ENCODE measurements at regions not wholly inside any gene's neighbourhood (a gene's known extent, or its start where the extent isn't known, plus 50 kb on each side); places are given as distances from the start of the nearest gene placed in this dataset.

GRCh38 chr3:55341502-55342031, 145.5 kb downstream of the WNT5A start:
- no peak for DNase-seq

DNA sequence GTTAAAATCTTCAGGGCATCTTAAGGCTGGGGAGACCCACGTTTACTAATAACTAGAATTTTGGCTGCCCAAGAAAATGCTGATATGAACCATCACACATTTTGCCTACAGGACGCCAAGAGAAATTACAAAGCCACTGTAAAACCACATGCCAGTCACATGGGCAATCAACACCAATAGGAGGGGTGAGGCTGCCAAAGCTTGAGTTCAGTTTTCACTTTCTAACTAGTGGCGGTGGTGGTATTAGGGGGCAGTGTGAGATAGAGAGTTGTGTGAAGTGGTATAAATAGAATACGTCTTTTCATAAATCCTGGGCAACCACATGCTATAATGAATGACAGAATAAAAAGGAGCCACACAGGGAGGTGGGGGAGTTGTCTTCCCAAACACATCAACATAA, 147.3 kb downstream of the WNT5A start:
- no peak for DNase-seq

DNA sequence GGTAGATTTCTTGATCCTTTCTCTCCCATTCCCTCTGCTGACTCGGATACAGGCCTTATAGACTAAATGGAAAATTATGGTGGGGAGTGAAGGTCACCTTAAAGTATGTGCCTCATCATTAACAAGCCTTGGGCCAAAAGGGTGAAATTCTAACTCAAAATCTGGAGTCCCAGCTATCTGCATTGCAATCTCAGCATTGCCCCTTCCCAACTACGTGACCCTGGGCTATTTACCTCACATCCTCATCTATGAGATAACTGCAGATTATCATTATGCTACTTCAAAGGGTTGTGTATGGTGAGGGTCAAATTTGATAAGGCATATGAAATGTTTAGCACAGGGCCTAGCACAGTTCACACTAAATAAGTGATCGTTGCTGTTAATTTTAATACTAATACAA, 147.7 kb downstream of the WNT5A start:
- DNase-seq, result no peak

DNA sequence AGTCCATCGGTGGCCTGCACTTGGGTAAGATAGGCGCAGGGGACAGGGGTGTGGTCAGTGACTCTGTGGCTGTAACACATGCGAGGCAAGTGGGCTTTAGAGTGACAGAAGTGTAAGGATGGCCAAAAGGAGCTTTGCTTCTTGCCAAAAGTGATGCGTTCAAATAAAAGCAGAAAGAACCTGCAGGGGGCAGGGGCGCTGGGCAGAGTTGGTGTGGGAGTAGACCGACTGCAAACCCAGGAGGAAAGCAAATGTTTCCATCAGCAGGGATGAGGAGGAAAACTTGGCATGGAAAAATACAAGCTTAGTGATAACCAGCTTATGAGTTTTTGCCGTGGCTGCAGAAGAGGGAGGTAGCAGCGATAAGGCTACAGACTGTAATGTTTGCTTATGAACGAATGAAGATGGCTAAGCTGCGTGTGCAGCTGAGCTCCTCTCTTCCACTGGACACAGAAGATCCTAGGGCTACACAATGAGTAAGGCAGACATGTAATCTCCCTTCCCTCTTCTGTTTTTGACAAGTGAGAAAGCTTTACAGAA, 149.4 kb downstream of the WNT5A start:
- no peak for DNase-seq

DNA sequence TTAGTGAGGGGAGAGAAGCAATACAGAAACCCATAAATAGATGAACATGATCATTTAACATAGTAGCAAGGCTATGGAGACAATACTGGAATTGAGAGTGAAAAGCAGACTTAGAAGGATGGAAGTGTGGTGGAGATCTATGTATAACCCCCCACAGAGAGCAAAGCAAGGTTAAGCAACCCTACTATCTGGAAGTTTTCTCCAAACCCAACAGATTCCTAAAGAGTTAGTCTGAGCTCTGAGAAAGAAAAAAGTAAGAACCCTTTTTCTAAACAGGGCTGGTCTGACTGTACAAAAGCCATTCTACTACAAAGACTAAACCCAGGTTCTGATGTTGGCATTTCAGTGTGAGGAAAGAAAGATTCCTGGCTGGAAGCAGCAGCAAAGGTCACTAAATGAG, 153.2 kb downstream of the WNT5A start:
- DNase-seq, result no peak

DNA sequence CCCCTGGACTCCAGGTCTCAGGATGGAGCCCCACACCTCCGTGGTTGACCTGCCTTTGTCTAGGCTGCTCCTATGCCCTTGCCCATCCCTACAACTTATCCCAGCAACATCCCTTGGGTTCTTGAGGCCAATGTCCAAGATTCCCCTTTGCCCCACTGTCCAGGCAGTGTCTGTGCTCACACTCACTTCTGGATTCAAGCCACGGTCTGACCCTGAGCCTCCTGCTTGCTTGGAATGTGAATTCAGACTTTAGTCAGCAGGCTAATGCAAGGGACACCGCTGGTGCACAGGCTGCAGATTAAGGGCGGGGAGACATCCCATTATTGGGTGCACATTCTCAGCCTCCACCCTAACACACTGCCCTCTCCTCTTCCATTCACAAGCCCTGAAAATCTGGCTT, 154.1 kb downstream of the WNT5A start:
- DNase-seq, result no peak

DNA sequence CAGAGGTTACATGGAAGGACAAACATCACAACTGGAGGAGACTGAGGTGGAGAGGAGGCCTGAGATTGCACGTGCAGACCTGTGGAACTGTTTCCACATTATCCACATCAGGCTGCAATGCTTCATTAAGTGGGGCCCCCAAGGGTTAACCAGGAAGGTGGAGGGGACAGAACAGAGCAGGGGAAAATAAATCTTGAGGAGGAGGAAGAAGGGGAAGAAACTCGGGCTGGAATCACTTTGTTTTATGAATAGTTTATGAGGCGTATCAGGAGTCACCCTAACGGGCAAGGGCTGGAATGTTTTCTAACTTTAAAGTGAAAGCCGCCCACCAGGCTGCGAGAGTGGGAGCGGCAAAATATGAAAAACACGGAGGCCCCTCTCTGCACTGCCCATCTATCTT, 154.9 kb downstream of the WNT5A start:
- DNase-seq, result no peak

DNA sequence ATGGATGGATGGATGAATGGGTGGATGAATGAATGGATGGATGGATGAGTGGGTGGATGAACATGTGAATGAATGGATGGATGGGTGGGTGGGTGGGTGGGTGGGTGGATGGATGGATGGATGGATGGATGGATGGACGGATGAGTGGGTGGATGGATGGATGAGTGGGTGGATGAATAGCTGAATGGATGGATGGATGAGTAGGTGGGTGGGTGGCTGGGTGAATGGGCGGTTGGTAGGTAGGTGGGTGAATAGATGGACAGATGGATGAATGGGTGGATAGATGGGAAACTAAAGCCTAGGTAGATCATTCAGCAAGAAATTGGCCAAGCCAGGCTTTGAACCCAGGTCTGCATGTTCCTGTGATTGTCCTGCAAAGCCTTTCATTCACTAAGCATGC, 155.6 kb downstream of the WNT5A start:
- DNase-seq, result no peak

DNA sequence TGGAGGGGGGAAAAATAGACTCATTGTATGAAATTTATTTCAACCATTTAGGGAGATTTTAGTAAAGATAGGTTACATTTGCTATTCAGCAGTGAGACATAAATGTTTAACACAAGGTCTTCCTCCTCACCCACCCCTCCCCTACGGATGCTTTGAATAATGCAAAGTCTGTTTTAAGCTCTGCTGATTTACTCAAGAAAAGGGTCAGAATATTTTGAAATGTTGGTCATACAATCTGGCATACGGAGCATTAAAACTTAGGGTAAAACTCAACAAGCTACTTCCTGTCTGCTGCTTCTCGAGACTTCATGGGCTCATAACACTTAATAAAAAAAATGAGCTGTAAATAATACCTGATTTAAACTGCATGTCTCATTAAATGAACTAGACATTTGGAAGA, 156.3 kb downstream of the WNT5A start:
- DNase-seq, result no peak

DNA sequence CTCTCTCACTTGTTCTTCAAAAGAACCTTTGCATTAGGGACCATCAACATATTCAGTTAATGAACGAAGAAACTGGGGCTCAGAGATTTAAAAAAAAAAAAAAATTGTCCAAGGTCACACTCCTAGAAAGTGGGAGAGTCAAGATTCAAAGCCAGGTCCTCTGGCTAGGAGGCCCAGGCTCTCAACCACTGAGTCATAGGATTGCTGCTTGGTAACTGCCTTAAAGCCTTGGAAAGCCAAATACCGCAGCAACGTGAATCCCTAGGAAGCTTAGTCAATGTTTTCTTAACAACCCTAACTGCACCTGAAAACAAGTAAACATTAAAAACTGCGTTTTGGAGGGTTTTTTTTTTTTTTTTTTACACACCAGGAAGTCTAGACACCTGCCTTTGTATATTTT, 156.8 kb downstream of the WNT5A start:
- DNase-seq, result no peak

GRCh38 chr3:55329849-55330248, 157.3 kb downstream of the WNT5A start:
- DNase-seq, result no peak

- DNase-seq, result no peak
Observed at GRCh38 chr3:55327131-55327920, 159.8 kb downstream of the WNT5A start.

GRCh38 chr3:55322638-55323037, 164.5 kb downstream of the WNT5A start:
- DNase-seq, result peak; percentile 21 to 45

- DNase-seq, result no peak
Observed at GRCh38 chr3:55320928-55321327, 166.2 kb downstream of the WNT5A start.

- DNase-seq, result no peak
Observed at GRCh38 chr3:55315396-55315795, 171.7 kb downstream of the WNT5A start.

GRCh38 chr3:55313666-55314065, 173.4 kb downstream of the WNT5A start:
- no peak for DNase-seq

GRCh38 chr3:55309336-55309735, 177.8 kb downstream of the WNT5A start:
- DNase-seq, result no peak

GRCh38 chr3:55307622-55308021, 179.5 kb downstream of the WNT5A start:
- no peak for DNase-seq

GRCh38 chr3:55305696-55306485, 181.2 kb downstream of the WNT5A start:
- DNase-seq, result peak in 1 of 2 donors; percentile 31

DNA sequence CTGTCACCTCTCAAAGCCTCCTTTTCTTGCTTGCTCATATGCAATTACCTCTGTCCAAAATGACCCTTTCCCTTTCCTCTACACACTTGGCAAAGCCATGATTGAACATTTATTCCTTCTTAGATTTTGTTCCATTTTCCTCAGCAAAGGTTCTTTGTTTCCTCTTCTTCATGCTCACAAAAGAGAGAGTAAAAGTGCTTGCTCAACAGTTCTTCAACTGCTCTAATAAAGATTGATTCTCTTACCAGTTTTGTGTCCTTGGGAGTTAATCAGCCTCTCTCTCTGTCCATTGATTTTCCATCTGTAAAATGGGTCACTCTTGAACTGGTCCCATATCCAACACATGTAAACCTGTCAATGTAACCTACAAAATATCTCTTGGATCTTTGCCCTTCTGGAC, 186.4 kb downstream of the WNT5A start:
- no peak for DNase-seq

- no peak for DNase-seq
Observed at GRCh38 chr3:55297706-55298105, 189.4 kb downstream of the WNT5A start.

GRCh38 chr3:55297245-55297644, 189.9 kb downstream of the WNT5A start:
- DNase-seq, result no peak

- no peak for DNase-seq
Observed at GRCh38 chr3:55296791-55297190, 190.3 kb downstream of the WNT5A start.

DNA sequence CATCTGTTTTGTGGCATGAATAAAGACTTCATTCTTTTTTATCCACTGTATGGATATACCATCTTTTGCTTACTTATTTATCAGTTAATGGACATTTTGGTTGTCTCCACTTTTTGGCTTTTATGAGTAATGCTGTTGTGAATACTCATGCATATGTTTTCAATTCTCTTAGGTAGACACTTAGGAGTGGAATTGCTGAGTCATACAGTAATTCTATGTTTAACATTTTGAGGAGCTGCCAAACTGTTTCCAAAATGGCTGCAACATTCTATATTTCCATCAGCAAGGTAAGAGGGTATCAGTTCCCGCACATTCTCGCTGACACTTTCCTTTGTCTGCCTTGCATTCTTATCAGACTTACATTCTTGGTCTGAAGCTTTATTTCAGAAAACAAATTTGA, 191.1 kb downstream of the WNT5A start:
- no peak for DNase-seq
